ENCODE measurements at regions not wholly inside any gene's neighbourhood (a gene's known extent, or its start where the extent isn't known, plus 50 kb on each side); places are given as distances from the start of the nearest gene placed in this dataset.

GRCh38 chr3:148297013-148297412, 400.7 kb upstream of the AGTR1 start:
- Histone ChIP-seq H3K9ac (no peak overlapping the region), H4K20me1 (no peaks in the 10 kb centered on the region), H3K27me3 (no peaks in the 10 kb centered on the region), H3K27ac (no peak overlapping the region), H3K4me2 (no peak overlapping the region), H3K4me1 (no peaks in the 10 kb centered on the region), H3K9me3 (no peaks in the 10 kb centered on the region), H3K36me3 (no peaks in the 10 kb centered on the region), H3K4me3 (no peak overlapping the region)
- TF ChIP-seq Cebpa-rat (IDR thresholded peaks at IDR 0.05), result no peak

- Histone ChIP-seq H3K27me3 (no peaks in the 10 kb centered on the region), H4K20me1 (no peaks in the 10 kb centered on the region), H3K4me2 (no peak overlapping the region), H3K36me3 (no peaks in the 10 kb centered on the region), H3K27ac (no peak overlapping the region), H3K9me3 (no peaks in the 10 kb centered on the region), H3K4me1 (no peaks in the 10 kb centered on the region), H3K4me3 (no peak overlapping the region), H3K9ac (no peak overlapping the region)
- no peak for TF ChIP-seq Cebpa-rat (IDR thresholded peaks at IDR 0.05)
Measured at GRCh38 chr3:148307443-148307843, 390.3 kb upstream of the AGTR1 start.

- H3K4me3 ChIP-seq, result no peak overlapping the region
- no peaks in the 10 kb centered on the region for H3K36me3 ChIP-seq
- no peak overlapping the region for H3K9ac ChIP-seq
- no peaks in the 10 kb centered on the region for H4K20me1 ChIP-seq
- H3K9me3 ChIP-seq, result no peaks in the 10 kb centered on the region
- H3K4me1 ChIP-seq, result no peaks in the 10 kb centered on the region
- H3K27ac ChIP-seq, result no peak overlapping the region
- no peaks in the 10 kb centered on the region for H3K27me3 ChIP-seq
- TF ChIP-seq Cebpa-rat (IDR thresholded peaks at IDR 0.05), result no peak
- no peak overlapping the region for H3K4me2 ChIP-seq
Measured at GRCh38 chr3:148309390-148310035, 388.2 kb upstream of the AGTR1 start.

GRCh38 chr3:148315756-148316155, 381.9 kb upstream of the AGTR1 start:
- H3K4me1 ChIP-seq, result no peaks in the 10 kb centered on the region; the same call in 1 of the 2 replicates

GRCh38 chr3:148318240-148318639, 379.5 kb upstream of the AGTR1 start:
- Histone ChIP-seq H3K36me3 (no peaks in the 10 kb centered on the region), H3K9ac (no peak overlapping the region), H3K9me3 (no peaks in the 10 kb centered on the region), H3K27ac (no peak overlapping the region), H4K20me1 (no peaks in the 10 kb centered on the region), H3K27me3 (no peaks in the 10 kb centered on the region), H3K4me2 (no peak overlapping the region), H3K4me1 (no peaks in the 10 kb centered on the region; the same call in 1 of the 2 replicates), H3K4me3 (no peak overlapping the region)
- TF ChIP-seq Cebpa-rat (IDR thresholded peaks at IDR 0.05), result no peak

More at GRCh38 chr3:148315756-148316155, 381.9 kb upstream of the AGTR1 start:
- Histone ChIP-seq H3K36me3 (no peaks in the 10 kb centered on the region), H3K9me3 (no peaks in the 10 kb centered on the region), H3K4me2 (no peak overlapping the region), H3K4me3 (no peak overlapping the region), H3K27ac (no peak overlapping the region), H4K20me1 (no peaks in the 10 kb centered on the region), H3K27me3 (no peaks in the 10 kb centered on the region), H3K9ac (no peak overlapping the region)
- TF ChIP-seq Cebpa-rat (IDR thresholded peaks at IDR 0.05), result no peak

GRCh38 chr3:148319161-148319915, 378.4 kb upstream of the AGTR1 start:
- no peak for TF ChIP-seq Cebpa-rat (IDR thresholded peaks at IDR 0.05)
- Histone ChIP-seq H3K27me3 (no peaks in the 10 kb centered on the region), H3K36me3 (no peaks in the 10 kb centered on the region), H3K27ac (no peak overlapping the region), H3K4me2 (no peak overlapping the region), H4K20me1 (no peaks in the 10 kb centered on the region), H3K9ac (no peak overlapping the region), H3K4me1 (no peaks in the 10 kb centered on the region; the same call in 1 of the 2 replicates), H3K9me3 (no peaks in the 10 kb centered on the region), H3K4me3 (no peak overlapping the region)

- Histone ChIP-seq H3K4me2 (no peak overlapping the region), H3K4me1 (no peaks in the 10 kb centered on the region; the same call in 1 of the 2 replicates), H4K20me1 (no peaks in the 10 kb centered on the region), H3K27me3 (no peaks in the 10 kb centered on the region), H3K27ac (no peak overlapping the region), H3K9ac (no peak overlapping the region), H3K9me3 (no peaks in the 10 kb centered on the region), H3K36me3 (no peaks in the 10 kb centered on the region), H3K4me3 (no peak overlapping the region)
- TF ChIP-seq Cebpa-rat (IDR thresholded peaks at IDR 0.05), result no peak
Measured at GRCh38 chr3:148319960-148320359, 377.7 kb upstream of the AGTR1 start.

- Histone ChIP-seq H3K4me1 (no peaks in the 10 kb centered on the region), H3K4me3 (no peak overlapping the region), H3K9ac (no peak overlapping the region), H3K4me2 (no peak overlapping the region), H3K36me3 (no peaks in the 10 kb centered on the region), H3K9me3 (no peaks in the 10 kb centered on the region), H3K27me3 (no peaks in the 10 kb centered on the region), H4K20me1 (no peaks in the 10 kb centered on the region), H3K27ac (no peak overlapping the region)
- no peak for TF ChIP-seq Cebpa-rat (IDR thresholded peaks at IDR 0.05)
Measured at GRCh38 chr3:148329481-148330235, 368.0 kb upstream of the AGTR1 start.

GRCh38 chr3:148330542-148330941, 367.2 kb upstream of the AGTR1 start:
- H3K27ac ChIP-seq, result no peak overlapping the region
- H3K9ac ChIP-seq, result no peak overlapping the region
- H3K36me3 ChIP-seq, result no peaks in the 10 kb centered on the region
- H4K20me1 ChIP-seq, result no peaks in the 10 kb centered on the region
- no peak overlapping the region for H3K4me2 ChIP-seq
- no peaks in the 10 kb centered on the region for H3K27me3 ChIP-seq
- no peak overlapping the region for H3K4me3 ChIP-seq
- no peak for TF ChIP-seq Cebpa-rat (IDR thresholded peaks at IDR 0.05)
- no peaks in the 10 kb centered on the region for H3K4me1 ChIP-seq
- H3K9me3 ChIP-seq, result no peaks in the 10 kb centered on the region

Measured in BLaER1 (cell line).